ENCODE measurements at regions not wholly inside any gene's neighbourhood (a gene's known extent, or its start where the extent isn't known, plus 50 kb on each side); places are given as distances from the start of the nearest gene placed in this dataset.

GRCh38 chr3:16058521-16058920 lies 116.0 kb upstream of the GALNT15 start:
- no peak for TF ChIP-seq CTCF (IDR thresholded peaks at IDR 0.05)
- TF ChIP-seq POLR2A (IDR thresholded peaks at IDR 0.05): no peak
